SJCRH30 (cell line): ENCODE measurements at regions not wholly inside any gene's neighbourhood (a gene's known extent, or its start where the extent isn't known, plus 50 kb on each side); places are given as distances from the start of the nearest gene placed in this dataset.

Source experiments
- DNase-seq, 2 experiments: peaks; one replicate each; pipeline ENCODE4 v3.0.0-alpha.2; 2015 to 2020
- H3K27ac ChIP-seq: fragments of 250-450 bp; sonication (Bioruptor Pico); 2 replicates; pipeline ENCODE4 v1.5.1; 2020; ENCODE audit warnings: mild to moderate bottlenecking, moderate library complexity
- H3K27me3 ChIP-seq: fragments of 250-450 bp; sonication (Bioruptor Pico); 2 replicates; pipeline ENCODE4 v1.5.1; 2020; ENCODE audit warnings: mild to moderate bottlenecking, moderate library complexity
- H3K36me3 ChIP-seq: fragments of 250-450 bp; sonication (Bioruptor Pico); 2 replicates; pipeline ENCODE4 v1.5.1; 2020; ENCODE audit warnings: mild to moderate bottlenecking, moderate library complexity
- H3K4me1 ChIP-seq: fragments of 250-450 bp; sonication (Bioruptor Pico); 2 replicates; pipeline ENCODE4 v1.5.1; 2020; ENCODE audit warnings: mild to moderate bottlenecking, moderate library complexity
- H3K4me3 ChIP-seq: fragments of 250-450 bp; sonication (Bioruptor Pico); 2 replicates; pipeline ENCODE4 v1.5.1; 2020; ENCODE audit warnings: mild to moderate bottlenecking, moderate library complexity
- H3K9me3 ChIP-seq: fragments of 250-450 bp; sonication (Bioruptor Pico); replicated peaks from 2 replicates; pipeline ENCODE4 v1.5.1; 2020; ENCODE audit warnings: mild to moderate bottlenecking, moderate library complexity

GRCh38 chr18:38475686-38476085, 910.1 kb upstream of the CELF4 start:
- no peaks in the 10 kb centered on the region; the same call in 1 of the 2 replicates for H3K4me1 ChIP-seq
- no peak overlapping the region for H3K4me3 ChIP-seq
- H3K27me3 ChIP-seq: no peaks in the 10 kb centered on the region
- no peaks in the 10 kb centered on the region for H3K9me3 ChIP-seq
- no peaks in the 10 kb centered on the region for H3K36me3 ChIP-seq
- H3K27ac ChIP-seq: no peak overlapping the region
- no peak for DNase-seq

- Histone ChIP-seq H3K27me3 (no peaks in the 10 kb centered on the region), H3K36me3 (no peaks in the 10 kb centered on the region), H3K4me1 (no peaks in the 10 kb centered on the region), H3K9me3 (no peaks in the 10 kb centered on the region), H3K4me3 (no peak overlapping the region), H3K27ac (no peak overlapping the region)
- no peak for DNase-seq
Measured at GRCh38 chr18:38473535-38473934, 907.9 kb upstream of the CELF4 start.

- H3K27ac ChIP-seq: no peak overlapping the region
- no peaks in the 10 kb centered on the region for H3K4me1 ChIP-seq
- DNase-seq: no peak
- H3K27me3 ChIP-seq: no peaks in the 10 kb centered on the region
- H3K4me3 ChIP-seq: no peak overlapping the region
- H3K9me3 ChIP-seq: no peaks in the 10 kb centered on the region
- H3K36me3 ChIP-seq: no peaks in the 10 kb centered on the region
Measured at GRCh38 chr18:38470421-38470820, 904.8 kb upstream of the CELF4 start.

GRCh38 chr18:38466426-38466825, 900.8 kb upstream of the CELF4 start:
- Histone ChIP-seq H3K27me3 (no peaks in the 10 kb centered on the region), H3K27ac (no peak overlapping the region), H3K4me3 (no peak overlapping the region)

GRCh38 chr18:38464024-38464423, 898.4 kb upstream of the CELF4 start:
- H3K27me3 ChIP-seq: no peaks in the 10 kb centered on the region
- no peaks in the 10 kb centered on the region for H3K9me3 ChIP-seq
- no peak for DNase-seq
- no peak overlapping the region for H3K4me3 ChIP-seq
- H3K36me3 ChIP-seq: no peaks in the 10 kb centered on the region
- H3K27ac ChIP-seq: no peak overlapping the region
- peaks cover 8% of the 10 kb centered on the region for H3K4me1 ChIP-seq

More at GRCh38 chr18:38466426-38466825, 900.8 kb upstream of the CELF4 start:
- Histone ChIP-seq H3K9me3 (no peaks in the 10 kb centered on the region), H3K4me1 (no peaks in the 10 kb centered on the region), H3K36me3 (no peaks in the 10 kb centered on the region)
- DNase-seq: no peak

- DNase-seq: no peak
- Histone ChIP-seq H3K36me3 (no peaks in the 10 kb centered on the region), H3K27me3 (no peaks in the 10 kb centered on the region), H3K4me3 (no peak overlapping the region), H3K4me1 (peaks cover 21% of the 10 kb centered on the region), H3K9me3 (no peaks in the 10 kb centered on the region), H3K27ac (no peak overlapping the region)
Measured at GRCh38 chr18:38460657-38461056, 895.1 kb upstream of the CELF4 start.

GRCh38 chr18:38459131-38459994, 893.8 kb upstream of the CELF4 start:
- no peaks in the 10 kb centered on the region for H3K36me3 ChIP-seq
- peak; percentile 83 to 84 for DNase-seq
- H3K9me3 ChIP-seq: no peaks in the 10 kb centered on the region
- peak overlapping the region; percentile 9 for H3K4me3 ChIP-seq
- H3K27ac ChIP-seq: peak overlapping the region; percentile 87
- no peaks in the 10 kb centered on the region for H3K27me3 ChIP-seq
- H3K4me1 ChIP-seq: peaks cover 21% of the 10 kb centered on the region

GRCh38 chr18:38458698-38459097, 893.1 kb upstream of the CELF4 start:
- Histone ChIP-seq H3K36me3 (no peaks in the 10 kb centered on the region), H3K9me3 (no peaks in the 10 kb centered on the region), H3K27ac (peak overlapping the region; percentile 87), H3K4me1 (peaks cover 21% of the 10 kb centered on the region), H3K4me3 (peak overlapping the region; percentile 8; the same call in 1 of the 2 replicates), H3K27me3 (no peaks in the 10 kb centered on the region)
- DNase-seq: peak; percentile 6 to 45

- DNase-seq: no peak
- Histone ChIP-seq H3K4me3 (no peak overlapping the region), H3K9me3 (no peaks in the 10 kb centered on the region), H3K27ac (no peak overlapping the region), H3K36me3 (no peaks in the 10 kb centered on the region), H3K4me1 (peaks cover 21% of the 10 kb centered on the region), H3K27me3 (no peaks in the 10 kb centered on the region)
Measured at GRCh38 chr18:38456253-38456652, 890.7 kb upstream of the CELF4 start.

GRCh38 chr18:38454764-38455469, 889.3 kb upstream of the CELF4 start:
- DNase-seq: no peak
- peaks cover 18% of the 10 kb centered on the region for H3K4me1 ChIP-seq
- no peaks in the 10 kb centered on the region for H3K9me3 ChIP-seq
- no peak overlapping the region for H3K4me3 ChIP-seq
- no peak overlapping the region for H3K27ac ChIP-seq
- H3K36me3 ChIP-seq: no peaks in the 10 kb centered on the region
- H3K27me3 ChIP-seq: no peaks in the 10 kb centered on the region

GRCh38 chr18:38453880-38454279, 888.3 kb upstream of the CELF4 start:
- H3K4me3 ChIP-seq: no peak overlapping the region

GRCh38 chr18:38450876-38451275, 885.3 kb upstream of the CELF4 start:
- DNase-seq: no peak
- no peak overlapping the region for H3K4me3 ChIP-seq
- no peaks in the 10 kb centered on the region for H3K36me3 ChIP-seq
- H3K4me1 ChIP-seq: no peaks in the 10 kb centered on the region
- H3K9me3 ChIP-seq: no peaks in the 10 kb centered on the region
- H3K27me3 ChIP-seq: no peaks in the 10 kb centered on the region
- no peak overlapping the region for H3K27ac ChIP-seq

More at GRCh38 chr18:38453880-38454279, 888.3 kb upstream of the CELF4 start:
- DNase-seq: no peak
- Histone ChIP-seq H3K27ac (no peak overlapping the region), H3K9me3 (no peaks in the 10 kb centered on the region), H3K27me3 (no peaks in the 10 kb centered on the region), H3K4me1 (peaks cover 12% of the 10 kb centered on the region), H3K36me3 (no peaks in the 10 kb centered on the region)

GRCh38 chr18:38445804-38446145, 880.2 kb upstream of the CELF4 start:
- Histone ChIP-seq H3K4me3 (no peak overlapping the region), H3K9me3 (no peaks in the 10 kb centered on the region), H3K27ac (no peak overlapping the region), H3K27me3 (no peaks in the 10 kb centered on the region), H3K4me1 (no peaks in the 10 kb centered on the region), H3K36me3 (no peaks in the 10 kb centered on the region)
- no peak for DNase-seq

GRCh38 chr18:38444971-38445803, 879.6 kb upstream of the CELF4 start:
- no peak overlapping the region for H3K27ac ChIP-seq
- DNase-seq: no peak
- H3K27me3 ChIP-seq: no peaks in the 10 kb centered on the region
- no peaks in the 10 kb centered on the region for H3K9me3 ChIP-seq
- no peaks in the 10 kb centered on the region for H3K4me1 ChIP-seq
- no peak overlapping the region for H3K4me3 ChIP-seq
- no peaks in the 10 kb centered on the region for H3K36me3 ChIP-seq

- Histone ChIP-seq H3K27me3 (no peaks in the 10 kb centered on the region), H3K4me3 (no peak overlapping the region), H3K27ac (no peak overlapping the region), H3K4me1 (no peaks in the 10 kb centered on the region), H3K9me3 (no peaks in the 10 kb centered on the region), H3K36me3 (no peaks in the 10 kb centered on the region)
- DNase-seq: no peak
Measured at GRCh38 chr18:38427736-38428135, 862.1 kb upstream of the CELF4 start.
